Mesenchymal stem cell (in vitro differentiated cells and primary cell): ENCODE measurements at regions not wholly inside any gene's neighbourhood (a gene's known extent, or its start where the extent isn't known, plus 50 kb on each side); places are given as distances from the start of the nearest gene placed in this dataset.

Experiments used
- DNase-seq: peaks from one replicate; pipeline ENCODE4 v3.0.0-alpha.2; 2013
- H2AFZ ChIP-seq: one replicate; pipeline ENCODE4 v1.6.1; 2013; ENCODE audit warnings: low read depth, mild to moderate bottlenecking, control low read depth, inconsistent platforms, low read length, moderate library complexity
- H2AK5ac ChIP-seq: 2 replicates; pipeline ENCODE4 v1.6.1; 2013; ENCODE audit warnings: low read length, moderate library complexity, mild to moderate bottlenecking, inconsistent platforms; ENCODE audit not compliant: severe bottlenecking
- H2BK120ac ChIP-seq: one replicate; pipeline ENCODE4 v1.6.1; 2013; ENCODE audit warnings: low read depth, mild to moderate bottlenecking, inconsistent platforms, low read length, moderate library complexity
- H2BK12ac ChIP-seq, 2 experiments: one replicate each; pipeline ENCODE4 v1.6.1; 2013; ENCODE audit warnings: inconsistent platforms in 2 of 2, low read length in 2 of 2, mild to moderate bottlenecking in 2 of 2, moderate library complexity in 2 of 2, control low read depth in 1 of 2
- H2BK15ac ChIP-seq: one replicate; pipeline ENCODE4 v1.6.1; 2013; ENCODE audit warnings: mild to moderate bottlenecking, low read depth, inconsistent platforms; ENCODE audit not compliant: poor library complexity, severe bottlenecking
- H2BK5ac ChIP-seq: 2 replicates; pipeline ENCODE4 v1.6.1; 2013; ENCODE audit warnings: low read depth, mild to moderate bottlenecking, low read length, control low read depth, inconsistent platforms; ENCODE audit not compliant: poor library complexity, severe bottlenecking
- H3K14ac ChIP-seq, 2 experiments: one replicate each; pipeline ENCODE4 v1.6.1; 2013; ENCODE audit warnings: inconsistent platforms in 2 of 2, low read length in 2 of 2, control low read depth in 1 of 2, mild to moderate bottlenecking in 1 of 2, moderate library complexity in 1 of 2
- H3K18ac ChIP-seq, 2 experiments: one replicate each; pipeline ENCODE4 v1.6.1; 2013; ENCODE audit warnings: inconsistent platforms in 2 of 2, low read length in 2 of 2, control low read depth in 1 of 2, low read depth in 1 of 2, mild to moderate bottlenecking in 1 of 2
- H3K23ac ChIP-seq, 2 experiments: one replicate each; pipeline ENCODE4 v1.6.1; 2013; ENCODE audit warnings: inconsistent platforms in 2 of 2, low read length in 2 of 2, mild to moderate bottlenecking in 2 of 2, moderate library complexity in 2 of 2, control low read depth in 1 of 2
- H3K27ac ChIP-seq: 2 replicates; pipeline ENCODE4 v1.5.1; 2013; ENCODE audit warnings: mild to moderate bottlenecking, moderate library complexity, low read length, control low read depth, inconsistent platforms; ENCODE audit not compliant: poor library complexity, severe bottlenecking
- H3K27me3 ChIP-seq, 2 experiments: 2 replicates each; pipeline versions ENCODE4 v1.6.1 to v1.7.0; 2013; ENCODE audit warnings: low read length in 2 of 2, mild to moderate bottlenecking in 2 of 2, moderate library complexity in 2 of 2, control low read depth in 1 of 2, inconsistent platforms in 1 of 2; ENCODE audit not compliant: control insufficient read depth in 1 of 2, insufficient read depth in 1 of 2
- H3K36me3 ChIP-seq, 2 experiments: 2 replicates each; pipeline versions ENCODE4 v1.6.1 to v1.7.0; 2013; ENCODE audit warnings: low read length in 2 of 2, control low read depth in 1 of 2, inconsistent platforms in 1 of 2, low read depth in 1 of 2, mild to moderate bottlenecking in 1 of 2; ENCODE audit not compliant: insufficient read depth in 2 of 2, control insufficient read depth in 1 of 2
- H3K4ac ChIP-seq, 2 experiments: one replicate each; pipeline ENCODE4 v1.6.1; 2013; ENCODE audit warnings: inconsistent platforms in 2 of 2, low read length in 2 of 2, mild to moderate bottlenecking in 2 of 2, moderate library complexity in 2 of 2, control low read depth in 1 of 2, low read depth in 1 of 2
- H3K4me1 ChIP-seq: 2 replicates; pipeline ENCODE4 v1.6.1; 2013; ENCODE audit warnings: low read depth, low read length, control low read depth; ENCODE audit not compliant: control insufficient read depth, insufficient read depth
- H3K4me2 ChIP-seq: 2 replicates; pipeline ENCODE4 v1.6.1; 2013; ENCODE audit warnings: low read length, mild to moderate bottlenecking, inconsistent platforms; ENCODE audit not compliant: poor library complexity, severe bottlenecking
- H3K4me3 ChIP-seq, 2 experiments: 2 replicates each; pipeline versions ENCODE4 v1.5.1 to v1.7.0; 2013; ENCODE audit warnings: low read length in 2 of 2, mild to moderate bottlenecking in 2 of 2, control low read depth in 1 of 2, low read depth in 1 of 2; ENCODE audit not compliant: insufficient read depth in 1 of 2
- H3K79me1 ChIP-seq: replicated peaks from 2 replicates; pipeline ENCODE4 v1.6.1; 2013; ENCODE audit warnings: mild to moderate bottlenecking, control low read depth, low read length, inconsistent platforms; ENCODE audit not compliant: poor library complexity, severe bottlenecking
- H3K9ac ChIP-seq: 2 replicates; pipeline ENCODE4 v1.7.0; 2013; ENCODE audit warnings: mild to moderate bottlenecking, low read length, moderate library complexity
- H3K9me3 ChIP-seq: 2 replicates; pipeline ENCODE4 v1.7.0; 2013; ENCODE audit warnings: mild to moderate bottlenecking, low read length; ENCODE audit not compliant: control insufficient read depth
- H4K8ac ChIP-seq: one replicate; pipeline ENCODE4 v1.6.1; 2013; ENCODE audit warnings: inconsistent platforms, mild to moderate bottlenecking, low read length, moderate library complexity
- H4K91ac ChIP-seq: one replicate; pipeline ENCODE4 v1.6.1; 2013; ENCODE audit warnings: mild to moderate bottlenecking, low read length, inconsistent platforms
- WGBS: methylation state at CpG from one replicate; pipeline ENCODE4 v1.1.7; 2013; ENCODE audit warnings: mixed read lengths; 5-methylcytosine and 5-hydroxymethylcytosine counted together

DNA sequence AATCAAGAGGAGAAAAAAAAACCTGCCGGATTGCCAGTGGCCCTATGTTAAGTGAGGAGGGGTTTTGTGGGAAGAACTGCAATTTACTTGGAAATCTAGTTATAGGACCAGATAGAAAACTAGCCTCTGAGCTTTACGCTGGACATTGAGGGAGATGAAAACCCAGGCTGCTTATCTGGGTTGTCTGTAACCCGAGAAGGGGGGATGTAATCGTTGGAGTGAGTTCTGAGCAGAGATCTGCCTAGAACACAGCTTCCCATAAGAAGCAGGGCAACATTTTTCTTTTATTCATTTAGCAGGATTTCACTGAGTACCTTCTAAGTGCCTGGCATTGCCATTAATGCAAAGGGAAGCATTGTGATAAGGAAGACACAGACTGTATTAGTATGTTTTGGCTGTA, 70.6 kb downstream of the KATNIP start:
- WGBS = 62% methylated on average over 4 of the region's 4 CpGs
- peaks cover 7% of the 10 kb centered on the region for H3K4me1 ChIP-seq
- H3K27me3 ChIP-seq = no peaks in the 10 kb centered on the region
- H2BK5ac ChIP-seq = no peak overlapping the region
- no peak overlapping the region for H2BK15ac ChIP-seq
- H3K18ac ChIP-seq = no peak overlapping the region
- no peak overlapping the region for H3K4me3 ChIP-seq
- no peak overlapping the region for H2BK120ac ChIP-seq
- H4K91ac ChIP-seq = no peak overlapping the region
- H2AK5ac ChIP-seq = no peak overlapping the region
- no peak overlapping the region for H3K23ac ChIP-seq
- H3K4ac ChIP-seq = no peak overlapping the region
- H3K27ac ChIP-seq = no peak overlapping the region
- H3K9me3 ChIP-seq = no peaks in the 10 kb centered on the region
- H2BK12ac ChIP-seq = no peak overlapping the region
- DNase-seq = no peak
- peaks cover 12 to 24% of the 10 kb centered on the region in 2 experiments for H3K36me3 ChIP-seq
- peaks cover 7% of the 10 kb centered on the region for H3K79me1 ChIP-seq
- no peak overlapping the region for H2AFZ ChIP-seq
- no peak overlapping the region for H3K14ac ChIP-seq
- H3K9ac ChIP-seq = no peak overlapping the region
- no peak overlapping the region for H4K8ac ChIP-seq
- no peak overlapping the region for H3K4me2 ChIP-seq

DNA sequence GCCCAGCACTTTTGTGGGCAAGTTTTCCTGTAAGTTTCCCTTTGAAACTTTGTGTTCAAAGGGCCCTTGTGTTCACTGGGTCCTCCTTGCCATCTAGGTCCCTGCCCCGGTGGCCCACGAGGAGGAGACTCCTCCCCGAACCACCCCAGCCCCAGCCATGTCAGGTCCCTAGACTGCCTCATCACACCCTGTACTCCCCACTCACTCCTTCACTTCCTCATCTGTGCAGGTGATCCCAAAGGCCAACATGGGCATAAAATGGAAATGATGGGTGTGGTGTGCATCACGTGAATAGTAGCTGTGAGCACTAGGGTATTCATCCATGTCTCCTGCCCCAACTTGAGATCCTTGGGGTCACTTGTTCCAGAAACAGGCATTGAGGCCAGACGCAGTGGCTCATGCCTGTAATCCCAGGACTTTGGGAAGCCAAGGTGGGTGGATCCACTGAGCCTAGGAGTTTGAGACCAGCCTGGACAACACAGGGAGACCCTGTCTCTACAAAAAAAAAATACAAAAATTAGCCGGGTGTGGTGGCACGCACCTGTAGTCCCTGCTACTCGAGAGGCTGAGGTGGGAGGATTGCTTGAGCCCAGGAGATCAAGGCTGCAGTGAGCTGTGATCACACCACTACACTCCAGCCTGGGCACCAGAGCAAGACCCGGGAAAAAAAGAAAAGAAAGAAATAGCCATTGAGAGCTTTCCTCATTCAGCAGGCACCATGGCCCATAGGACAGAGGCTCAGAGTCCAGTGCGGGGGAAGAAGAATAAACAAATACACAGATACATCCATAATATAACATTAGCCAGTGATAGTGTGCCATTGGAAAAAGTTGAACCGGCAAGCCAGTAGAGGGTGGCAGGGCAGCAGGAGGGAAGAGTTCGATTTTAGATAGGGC, 74.5 kb downstream of the KATNIP start:
- peak overlapping the region; percentile 35 for H3K9ac ChIP-seq
- H4K91ac ChIP-seq = no peak overlapping the region
- no peak overlapping the region for H2AFZ ChIP-seq
- H3K4ac ChIP-seq = no peak overlapping the region
- H3K14ac ChIP-seq = no peak overlapping the region
- H4K8ac ChIP-seq = peak overlapping the region; percentile 30
- no peak overlapping the region for H2BK15ac ChIP-seq
- no peak overlapping the region for H3K27ac ChIP-seq
- H3K23ac ChIP-seq = no peak overlapping the region
- H3K18ac ChIP-seq = no peak overlapping the region
- no peaks in the 10 kb centered on the region for H3K27me3 ChIP-seq
- no peak overlapping the region for H2BK120ac ChIP-seq
- no peak for DNase-seq
- H3K36me3 ChIP-seq = peaks cover 3 to 26% of the 10 kb centered on the region in 2 experiments
- no peak overlapping the region for H2BK12ac ChIP-seq
- no peak overlapping the region for H2BK5ac ChIP-seq
- no peak overlapping the region for H3K4me3 ChIP-seq
- H2AK5ac ChIP-seq = no peak overlapping the region
- H3K4me2 ChIP-seq = no peak overlapping the region
- WGBS = 98% methylated on average over 10 of the region's 12 CpGs
- H3K79me1 ChIP-seq = peaks cover 12% of the 10 kb centered on the region
- H3K9me3 ChIP-seq = no peaks in the 10 kb centered on the region
- H3K4me1 ChIP-seq = no peaks in the 10 kb centered on the region

DNA sequence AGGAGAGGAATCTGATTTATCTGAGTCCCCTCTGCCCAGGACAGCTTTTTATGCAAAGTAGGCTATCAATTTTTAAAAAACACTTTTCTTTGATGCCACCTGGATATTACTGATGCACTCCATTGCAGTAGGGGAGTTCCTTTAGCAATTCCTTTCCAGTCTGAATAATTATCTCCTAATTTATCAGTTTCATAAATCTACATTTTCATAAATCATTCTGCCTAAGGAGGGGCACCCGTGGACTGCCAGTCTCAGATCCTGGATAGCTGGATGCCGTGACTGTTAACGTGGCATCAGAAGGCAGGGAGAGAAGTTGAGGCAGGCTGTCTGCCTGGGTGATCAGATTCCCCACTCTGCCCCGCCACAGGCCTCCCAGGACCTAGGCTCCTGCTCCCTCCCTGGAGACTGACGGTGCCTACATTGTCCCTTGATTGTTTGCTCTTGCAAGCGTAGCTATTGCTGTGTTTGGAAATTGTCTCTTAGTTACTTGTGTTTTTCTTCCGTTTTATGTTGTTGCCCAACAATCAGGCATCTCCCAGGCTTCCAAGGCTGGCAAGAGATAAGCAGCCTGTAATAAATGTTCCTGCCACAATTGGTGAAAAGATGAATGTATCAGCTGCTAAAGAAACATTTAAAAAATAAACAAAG, 75.2 kb downstream of the KATNIP start:
- Histone ChIP-seq H3K4ac (no peak overlapping the region), H2BK5ac (no peak overlapping the region), H2BK15ac (no peak overlapping the region), H3K9ac (peak overlapping the region; percentile 35), H3K79me1 (peaks cover 12% of the 10 kb centered on the region), H3K36me3 (peaks cover 0 to 25% of the 10 kb centered on the region in 2 experiments), H3K4me1 (no peaks in the 10 kb centered on the region), H3K27me3 (no peaks in the 10 kb centered on the region), H3K4me3 (no peak overlapping the region), H3K27ac (no peak overlapping the region), H2BK12ac (no peak overlapping the region), H4K8ac (no peak overlapping the region), H4K91ac (no peak overlapping the region), H2AK5ac (no peak overlapping the region), H3K18ac (no peak overlapping the region), H2BK120ac (no peak overlapping the region), H2AFZ (no peak overlapping the region), H3K14ac (no peak overlapping the region), H3K4me2 (no peak overlapping the region), H3K23ac (no peak overlapping the region), H3K9me3 (no peaks in the 10 kb centered on the region)
- peak; percentile 63 for DNase-seq
- WGBS = 77% methylated on average over 7 of the region's 7 CpGs

DNA sequence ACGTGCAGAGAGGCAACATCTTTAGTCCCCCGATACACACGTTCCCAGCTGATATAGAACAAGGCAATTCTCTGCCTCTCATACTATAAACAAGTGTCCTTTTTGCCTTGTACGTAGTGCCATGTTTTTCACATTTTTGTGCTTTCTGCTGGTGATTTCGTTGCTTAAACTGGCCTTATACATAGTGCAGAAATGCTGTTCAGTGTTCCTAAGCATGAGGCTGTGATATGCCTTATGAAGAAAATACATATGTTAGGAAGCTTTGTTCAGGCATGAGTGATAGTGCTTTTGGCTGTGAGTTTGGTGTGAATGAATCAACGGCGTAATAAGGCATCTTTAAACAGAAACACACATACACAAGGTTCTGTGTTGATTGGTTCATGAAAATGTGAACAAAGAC, 77.2 kb downstream of the KATNIP start:
- Histone ChIP-seq H2BK12ac (no peak overlapping the region), H3K4ac (no peak overlapping the region), H2BK15ac (no peak overlapping the region), H3K14ac (no peak overlapping the region), H3K9me3 (no peaks in the 10 kb centered on the region), H3K27me3 (no peaks in the 10 kb centered on the region), H2BK5ac (no peak overlapping the region), H4K8ac (no peak overlapping the region), H3K27ac (no peak overlapping the region), H3K4me2 (no peak overlapping the region), H2AK5ac (no peak overlapping the region), H3K36me3 (peaks cover 18 to 24% of the 10 kb centered on the region in 2 experiments), H4K91ac (no peak overlapping the region), H2AFZ (no peak overlapping the region), H3K9ac (no peak overlapping the region), H3K79me1 (peaks cover 7% of the 10 kb centered on the region), H3K4me3 (no peak overlapping the region), H3K23ac (no peak overlapping the region), H3K4me1 (no peaks in the 10 kb centered on the region), H3K18ac (no peak overlapping the region), H2BK120ac (no peak overlapping the region)
- 88% methylated on average over 5 of the region's 7 CpGs for WGBS
- no peak for DNase-seq
